Sigmoid colon (tissue), 3 donors: ENCODE measurements at regions not wholly inside any gene's neighbourhood (a gene's known extent, or its start where the extent isn't known, plus 50 kb on each side); places are given as distances from the start of the nearest gene placed in this dataset.

ENCODE experiments used
- POLR2A ChIP-seq, 2 donors: fragments of 450-650 bp; IDR thresholded peaks; one replicate each; pipeline ENCODE4 v1.6.1; 2016; ENCODE audit warnings: antibody characterized with exemption in 2 of 2, mild to moderate bottlenecking in 2 of 2, moderate library complexity in 2 of 2
- TF ChIP-seq, protein P1 (sequence below), 4 experiments: fragments of 450-650 bp in 3 of 4; fragments of 200-600 bp in 1 of 4; IDR thresholded peaks; one replicate each; pipeline ENCODE4 v1.5.1; 2016 to 2019; ENCODE audit warnings: antibody characterized with exemption in 4 of 4, mild to moderate bottlenecking in 3 of 4, moderate library complexity in 2 of 4

GRCh38 chr1:164423136-164423535 is 135.8 kb upstream of the PBX1 start:
- no peak for TF ChIP-seq POLR2A (IDR thresholded peaks at IDR 0.05)
- TF ChIP-seq, protein P1, sequence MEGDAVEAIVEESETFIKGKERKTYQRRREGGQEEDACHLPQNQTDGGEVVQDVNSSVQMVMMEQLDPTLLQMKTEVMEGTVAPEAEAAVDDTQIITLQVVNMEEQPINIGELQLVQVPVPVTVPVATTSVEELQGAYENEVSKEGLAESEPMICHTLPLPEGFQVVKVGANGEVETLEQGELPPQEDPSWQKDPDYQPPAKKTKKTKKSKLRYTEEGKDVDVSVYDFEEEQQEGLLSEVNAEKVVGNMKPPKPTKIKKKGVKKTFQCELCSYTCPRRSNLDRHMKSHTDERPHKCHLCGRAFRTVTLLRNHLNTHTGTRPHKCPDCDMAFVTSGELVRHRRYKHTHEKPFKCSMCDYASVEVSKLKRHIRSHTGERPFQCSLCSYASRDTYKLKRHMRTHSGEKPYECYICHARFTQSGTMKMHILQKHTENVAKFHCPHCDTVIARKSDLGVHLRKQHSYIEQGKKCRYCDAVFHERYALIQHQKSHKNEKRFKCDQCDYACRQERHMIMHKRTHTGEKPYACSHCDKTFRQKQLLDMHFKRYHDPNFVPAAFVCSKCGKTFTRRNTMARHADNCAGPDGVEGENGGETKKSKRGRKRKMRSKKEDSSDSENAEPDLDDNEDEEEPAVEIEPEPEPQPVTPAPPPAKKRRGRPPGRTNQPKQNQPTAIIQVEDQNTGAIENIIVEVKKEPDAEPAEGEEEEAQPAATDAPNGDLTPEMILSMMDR (IDR thresholded peaks at IDR 0.05): no peak
